ENCODE measurements at regions not wholly inside any gene's neighbourhood (a gene's known extent, or its start where the extent isn't known, plus 50 kb on each side); places are given as distances from the start of the nearest gene placed in this dataset.

GRCh38 chr13:62084728-62085127 lies 669.1 kb upstream of the PCDH20 start:
- TF ChIP-seq, protein P1, sequence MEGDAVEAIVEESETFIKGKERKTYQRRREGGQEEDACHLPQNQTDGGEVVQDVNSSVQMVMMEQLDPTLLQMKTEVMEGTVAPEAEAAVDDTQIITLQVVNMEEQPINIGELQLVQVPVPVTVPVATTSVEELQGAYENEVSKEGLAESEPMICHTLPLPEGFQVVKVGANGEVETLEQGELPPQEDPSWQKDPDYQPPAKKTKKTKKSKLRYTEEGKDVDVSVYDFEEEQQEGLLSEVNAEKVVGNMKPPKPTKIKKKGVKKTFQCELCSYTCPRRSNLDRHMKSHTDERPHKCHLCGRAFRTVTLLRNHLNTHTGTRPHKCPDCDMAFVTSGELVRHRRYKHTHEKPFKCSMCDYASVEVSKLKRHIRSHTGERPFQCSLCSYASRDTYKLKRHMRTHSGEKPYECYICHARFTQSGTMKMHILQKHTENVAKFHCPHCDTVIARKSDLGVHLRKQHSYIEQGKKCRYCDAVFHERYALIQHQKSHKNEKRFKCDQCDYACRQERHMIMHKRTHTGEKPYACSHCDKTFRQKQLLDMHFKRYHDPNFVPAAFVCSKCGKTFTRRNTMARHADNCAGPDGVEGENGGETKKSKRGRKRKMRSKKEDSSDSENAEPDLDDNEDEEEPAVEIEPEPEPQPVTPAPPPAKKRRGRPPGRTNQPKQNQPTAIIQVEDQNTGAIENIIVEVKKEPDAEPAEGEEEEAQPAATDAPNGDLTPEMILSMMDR (IDR thresholded peaks at IDR 0.05) = no peak
- DNase-seq (ENCODE audit: low spot score) (no peak), ATAC-seq (ENCODE audit: low FRiP score) (no peak)

DNA sequence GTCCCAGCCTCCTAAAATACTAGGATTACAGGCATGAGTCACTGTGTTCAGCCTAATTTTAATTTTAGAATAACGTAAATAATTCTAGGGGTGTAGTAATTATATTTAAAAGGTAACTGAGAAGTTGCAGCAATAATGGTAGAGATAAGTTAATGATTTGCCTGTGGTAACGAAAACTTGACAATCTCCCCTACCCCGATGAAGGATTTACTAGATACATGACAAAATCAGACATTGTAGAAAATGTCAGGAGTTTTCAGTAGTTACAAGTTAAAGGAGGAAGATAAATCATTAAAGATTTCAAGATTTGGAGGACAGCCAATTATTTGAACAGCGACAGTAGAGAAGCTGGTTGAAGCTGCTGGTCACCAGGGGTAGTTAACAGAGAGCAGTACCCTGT lies 652.2 kb upstream of the PCDH20 start:
- TF ChIP-seq, protein P1 (IDR thresholded peaks at IDR 0.05) = no peak
- DNase-seq (ENCODE audit: low spot score) = no peak
- no peak for ATAC-seq (ENCODE audit: low FRiP score)

DNA sequence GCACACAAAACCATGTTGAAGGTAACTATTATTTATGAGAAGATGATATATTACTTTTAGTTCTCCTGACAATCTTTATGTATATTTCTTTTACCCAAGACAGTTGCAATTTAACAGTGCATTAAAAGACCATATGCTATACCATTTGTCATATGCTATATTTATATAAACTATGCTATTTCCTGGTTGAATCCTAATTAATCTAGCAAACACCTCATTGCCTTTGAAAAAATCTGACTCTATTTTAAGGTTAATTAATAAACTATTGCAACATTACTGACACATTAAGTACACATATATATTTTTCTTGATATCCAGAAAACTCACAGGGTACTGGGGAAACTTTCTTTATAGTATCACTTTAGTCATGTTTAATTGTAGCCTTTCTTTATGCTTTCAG lies 649.4 kb upstream of the PCDH20 start:
- TF ChIP-seq, protein P1 (IDR thresholded peaks at IDR 0.05) = no peak
- ATAC-seq (ENCODE audit: low FRiP score) (no peak), DNase-seq (ENCODE audit: low spot score) (no peak)

DNA sequence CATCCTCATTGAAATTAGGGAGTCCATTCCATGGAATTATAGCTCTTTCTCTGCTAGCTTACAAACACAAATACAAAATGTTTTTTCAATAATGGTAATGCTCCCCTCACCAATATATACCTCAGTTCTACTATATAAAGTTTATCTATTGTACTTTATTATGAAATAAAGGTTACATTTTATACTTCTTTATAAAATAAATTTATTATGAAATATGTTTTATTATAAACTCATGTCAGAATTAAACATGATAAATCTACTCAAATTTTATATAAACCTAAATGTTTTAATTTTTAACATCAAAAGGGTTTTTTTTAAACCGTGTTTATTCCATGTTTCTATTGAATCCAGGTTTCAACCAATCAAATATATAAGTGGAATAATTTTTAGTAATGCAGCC lies 646.1 kb upstream of the PCDH20 start:
- TF ChIP-seq, protein P1 (IDR thresholded peaks at IDR 0.05) = no peak
- DNase-seq (ENCODE audit: low spot score) (no peak), ATAC-seq (ENCODE audit: low FRiP score) (no peak)

- ATAC-seq (ENCODE audit: low FRiP score) (no peak), DNase-seq (ENCODE audit: low spot score) (no peak)
- TF ChIP-seq, protein P1 (IDR thresholded peaks at IDR 0.05) = no peak
Observed at GRCh38 chr13:62060570-62060969, 644.9 kb upstream of the PCDH20 start.

- no peak for ATAC-seq (ENCODE audit: low FRiP score)
- TF ChIP-seq, protein P1 (IDR thresholded peaks at IDR 0.05) = no peak
- DNase-seq (ENCODE audit: low spot score) = no peak
Observed at GRCh38 chr13:62057286-62057685, 641.6 kb upstream of the PCDH20 start.

DNA sequence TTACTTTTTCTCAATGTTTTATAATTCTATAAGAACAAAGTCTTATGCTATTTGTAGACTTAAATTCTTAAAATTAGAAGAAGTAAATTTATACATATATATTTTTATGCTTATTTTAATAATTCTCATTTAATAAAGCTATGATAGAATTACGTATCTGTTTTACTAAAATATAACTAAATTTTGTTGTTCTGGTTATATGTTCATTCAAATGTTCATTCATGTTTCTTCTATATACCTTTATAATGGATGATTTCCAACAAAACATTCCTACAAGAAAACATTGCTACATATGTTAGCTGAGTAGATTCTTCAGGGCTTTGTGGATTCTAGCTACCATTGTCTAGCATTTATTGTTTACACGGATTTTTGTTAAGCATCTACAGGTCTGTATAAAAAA lies 634.3 kb upstream of the PCDH20 start:
- TF ChIP-seq, protein P1 (IDR thresholded peaks at IDR 0.05) = no peak
- ATAC-seq (ENCODE audit: low FRiP score) (no peak), DNase-seq (ENCODE audit: low spot score) (no peak)

Data from omental fat pad (tissue), 3 donors.